Cardiac muscle cell (in vitro differentiated cells and primary cell): ENCODE measurements at regions not wholly inside any gene's neighbourhood (a gene's known extent, or its start where the extent isn't known, plus 50 kb on each side); places are given as distances from the start of the nearest gene placed in this dataset.

ENCODE experiments used
- DNase-seq, 2 donors: peaks; one replicate each; pipeline versions ENCODE4 v3.0.0 to v3.0.0-alpha.2; 2010 to 2017; ENCODE audit warnings: low read depth in 1 of 2, low spot score in 1 of 2
- H3K27ac ChIP-seq: fragments of 200-600 bp; sonication (generic); 2 replicates; pipeline ENCODE4 v1.5.1; 2016
- H3K27me3 ChIP-seq: fragments of 200-600 bp; sonication (generic); 2 replicates; pipeline ENCODE4 v1.6.0; 2016; ENCODE audit warnings: control low read depth
- H3K36me3 ChIP-seq: fragments of 200-600 bp; sonication (generic); 2 replicates; pipeline ENCODE4 v1.5.1; 2016; ENCODE audit warnings: control low read depth
- H3K4me1 ChIP-seq: fragments of 200-600 bp; sonication (generic); 2 replicates; pipeline ENCODE4 v1.8.1; 2017; ENCODE audit warnings: low read depth, mild to moderate bottlenecking, mixed run types
- H3K4me3 ChIP-seq: fragments of 200-600 bp; sonication (generic); 2 replicates; pipeline ENCODE4 v1.5.1; 2016; ENCODE audit warnings: mild to moderate bottlenecking
- H3K9me3 ChIP-seq: fragments of 200-600 bp; sonication (generic); 2 replicates; pipeline ENCODE4 v1.5.1; 2017; ENCODE audit warnings: low read depth, mild to moderate bottlenecking, control low read depth
- CTCF ChIP-seq: IDR thresholded peaks from 2 replicates; pipeline ENCODE4 v1.5.1; 2012; ENCODE audit warnings: low read depth, mild to moderate bottlenecking, low read length

GRCh38 chr3:700514-700913 lies 392.3 kb upstream of the CNTN6 start:
- DNase-seq: no peak
- Histone ChIP-seq H3K4me1 (no peaks in the 10 kb centered on the region), H3K27ac (no peak overlapping the region), H3K36me3 (no peaks in the 10 kb centered on the region), H3K4me3 (no peak overlapping the region), H3K27me3 (no peaks in the 10 kb centered on the region), H3K9me3 (no peaks in the 10 kb centered on the region)
- TF ChIP-seq CTCF: no peak

- no peak for DNase-seq
- Histone ChIP-seq H3K4me1 (no peaks in the 10 kb centered on the region), H3K27me3 (no peaks in the 10 kb centered on the region), H3K36me3 (no peaks in the 10 kb centered on the region), H3K4me3 (no peak overlapping the region), H3K9me3 (no peaks in the 10 kb centered on the region), H3K27ac (no peak overlapping the region)
- TF ChIP-seq CTCF: no peak
Measured at GRCh38 chr3:707041-707440, 385.8 kb upstream of the CNTN6 start.

- Histone ChIP-seq H3K9me3 (no peaks in the 10 kb centered on the region), H3K4me3 (no peak overlapping the region), H3K27me3 (no peaks in the 10 kb centered on the region), H3K36me3 (no peaks in the 10 kb centered on the region), H3K27ac (no peak overlapping the region), H3K4me1 (no peaks in the 10 kb centered on the region)
- DNase-seq: no peak
- TF ChIP-seq CTCF: no peak
Measured at GRCh38 chr3:713006-713621, 379.7 kb upstream of the CNTN6 start.

- Histone ChIP-seq H3K36me3 (no peaks in the 10 kb centered on the region), H3K27ac (no peak overlapping the region), H3K4me3 (no peak overlapping the region), H3K9me3 (no peaks in the 10 kb centered on the region), H3K4me1 (no peaks in the 10 kb centered on the region), H3K27me3 (no peaks in the 10 kb centered on the region)
- DNase-seq: no peak
- TF ChIP-seq CTCF: no peak
Measured at GRCh38 chr3:713947-714620, 378.7 kb upstream of the CNTN6 start.

GRCh38 chr3:721086-721485 lies 371.7 kb upstream of the CNTN6 start:
- H3K4me3 ChIP-seq: no peak overlapping the region
- H3K36me3 ChIP-seq: no peaks in the 10 kb centered on the region
- H3K27ac ChIP-seq: no peak overlapping the region
- TF ChIP-seq CTCF: no peak
- H3K9me3 ChIP-seq: no peaks in the 10 kb centered on the region
- no peaks in the 10 kb centered on the region for H3K4me1 ChIP-seq
- DNase-seq: no peak
- no peaks in the 10 kb centered on the region for H3K27me3 ChIP-seq
